Vagina (tissue), 2 donors: ENCODE measurements at regions not wholly inside any gene's neighbourhood (a gene's known extent, or its start where the extent isn't known, plus 50 kb on each side); places are given as distances from the start of the nearest gene placed in this dataset.

Source experiments
- DNase-seq, 2 donors: peaks; one replicate each; pipeline ENCODE4 v3.0.0-alpha.2; 2017; ENCODE audit errors: extremely low spot score in 2 of 2
- H3K27ac ChIP-seq: fragments of 200-600 bp; sonication (generic); one replicate; pipeline ENCODE4 v1.5.1; 2019
- H3K27me3 ChIP-seq: fragments of 200-600 bp; sonication (generic); one replicate; pipeline ENCODE4 v1.5.1; 2019
- H3K36me3 ChIP-seq, 2 donors: fragments of 200-600 bp; sonication (generic); one replicate each; pipeline ENCODE4 v1.5.1; 2017 to 2019
- H3K4me1 ChIP-seq: fragments of 200-600 bp; sonication (generic); one replicate; pipeline ENCODE4 v1.5.1; 2019
- H3K4me3 ChIP-seq, 2 donors: fragments of 200-600 bp; sonication (generic); 1 replicate in 1 of 2; 2 replicates in 1 of 2; pipeline ENCODE4 v1.5.1; 2016 to 2019
- H3K9me3 ChIP-seq: fragments of 200-600 bp; sonication (generic); one replicate; pipeline ENCODE4 v1.5.1; 2019
- CTCF ChIP-seq, 3 experiments: fragments of 450-650 bp in 2 of 3; fragments of 200-600 bp in 1 of 3; sonication (generic) in 1 of 3; IDR thresholded peaks; one replicate each; pipeline ENCODE4 v1.5.1; 2017 to 2019; ENCODE audit warnings: antibody characterized with exemption in 3 of 3, mild to moderate bottlenecking in 2 of 3, moderate library complexity in 2 of 3
- POLR2A ChIP-seq, 2 donors: fragments of 450-650 bp; IDR thresholded peaks; one replicate each; pipeline ENCODE4 v1.6.1; 2017; ENCODE audit warnings: antibody characterized with exemption in 2 of 2, mild to moderate bottlenecking in 2 of 2, moderate library complexity in 2 of 2
- POLR2AphosphoS5 ChIP-seq, 2 donors: sonication (generic); formaldehyde crosslinking; IDR thresholded peaks; one replicate each; pipeline ENCODE4 v1.9.0; 2017; ENCODE audit warnings: antibody characterized with exemption in 2 of 2, mild to moderate bottlenecking in 2 of 2, low read depth in 1 of 2; ENCODE audit not compliant: insufficient read depth in 1 of 2
- intact Hi-C: fragments of 100-400 bp; cut with DNase I; formaldehyde crosslinking; loops from one replicate; pipeline ENCODE4 v1.15.1; 2023

- Histone ChIP-seq H3K4me1 (no peaks in the 10 kb centered on the region), H3K27ac (no peak overlapping the region), H3K9me3 (no peaks in the 10 kb centered on the region), H3K36me3 (no peaks in the 10 kb centered on the region), H3K27me3 (no peaks in the 10 kb centered on the region), H3K4me3 (no peak overlapping the region)
- TF ChIP-seq POLR2AphosphoS5 (IDR thresholded peaks at IDR 0.05; ENCODE audit: insufficient read depth in 1 of 2, low read depth in 1 of 2): no peak
- TF ChIP-seq CTCF (IDR thresholded peaks at IDR 0.05): no peak
- no peak for TF ChIP-seq POLR2A (IDR thresholded peaks at IDR 0.05)
- intact Hi-C loops: no loop called here
- DNase-seq: no peak
These were observed 103.3 kb upstream of the LEF1 start for GRCh38 chr4:108272046-108272445.

- Histone ChIP-seq H3K4me3 (no peak overlapping the region), H3K9me3 (no peaks in the 10 kb centered on the region), H3K4me1 (no peaks in the 10 kb centered on the region), H3K27me3 (no peaks in the 10 kb centered on the region), H3K27ac (no peak overlapping the region), H3K36me3 (no peaks in the 10 kb centered on the region)
- DNase-seq: no peak
- intact Hi-C loops: no loop called here
- TF ChIP-seq POLR2A (IDR thresholded peaks at IDR 0.05) (no peak), POLR2AphosphoS5 (IDR thresholded peaks at IDR 0.05; ENCODE audit: insufficient read depth in 1 of 2, low read depth in 1 of 2) (no peak), CTCF (IDR thresholded peaks at IDR 0.05) (no peak)
These were observed 102.0 kb upstream of the LEF1 start for GRCh38 chr4:108270466-108271450.

GRCh38 chr4:108264693-108265092 lies 96.0 kb upstream of the LEF1 start:
- intact Hi-C loops: no loop called here
- no peak for DNase-seq
- Histone ChIP-seq H3K36me3 (no peaks in the 10 kb centered on the region), H3K4me3 (no peak overlapping the region), H3K27me3 (no peaks in the 10 kb centered on the region), H3K9me3 (no peaks in the 10 kb centered on the region), H3K27ac (no peak overlapping the region), H3K4me1 (no peaks in the 10 kb centered on the region)
- no peak for TF ChIP-seq POLR2AphosphoS5 (IDR thresholded peaks at IDR 0.05; ENCODE audit: insufficient read depth in 1 of 2, low read depth in 1 of 2)
- TF ChIP-seq CTCF (IDR thresholded peaks at IDR 0.05): no peak
- TF ChIP-seq POLR2A (IDR thresholded peaks at IDR 0.05): no peak

GRCh38 chr4:108263057-108263456 lies 94.3 kb upstream of the LEF1 start:
- intact Hi-C loops: no loop called here

More at GRCh38 chr4:108263057-108263456, 94.3 kb upstream of the LEF1 start:
- H3K36me3 ChIP-seq: no peaks in the 10 kb centered on the region
- H3K4me3 ChIP-seq: no peak overlapping the region
- H3K27ac ChIP-seq: no peak overlapping the region
- no peak for TF ChIP-seq CTCF (IDR thresholded peaks at IDR 0.05)
- TF ChIP-seq POLR2AphosphoS5 (IDR thresholded peaks at IDR 0.05; ENCODE audit: insufficient read depth in 1 of 2, low read depth in 1 of 2): no peak
- no peak for TF ChIP-seq POLR2A (IDR thresholded peaks at IDR 0.05)
- H3K4me1 ChIP-seq: no peaks in the 10 kb centered on the region
- H3K9me3 ChIP-seq: no peaks in the 10 kb centered on the region
- H3K27me3 ChIP-seq: no peaks in the 10 kb centered on the region
- no peak for DNase-seq
